NAMALWA (cell line): ENCODE measurements at regions not wholly inside any gene's neighbourhood (a gene's known extent, or its start where the extent isn't known, plus 50 kb on each side); places are given as distances from the start of the nearest gene placed in this dataset.

Source experiments
- DNase-seq: peaks from one replicate; pipeline ENCODE4 v3.0.0-alpha.2; 2015; ENCODE audit warnings: low spot score

- no peak for DNase-seq
Observed at GRCh38 chrX:149152941-149153340, 352.2 kb downstream of the IDS start.

GRCh38 chrX:149151805-149152757 lies 353.0 kb downstream of the IDS start:
- no peak for DNase-seq

- DNase-seq = no peak
Observed at GRCh38 chrX:149145845-149146285, 359.2 kb downstream of the IDS start.

- DNase-seq = no peak
Observed at GRCh38 chrX:149131774-149132173, 373.3 kb downstream of the IDS start.

DNA sequence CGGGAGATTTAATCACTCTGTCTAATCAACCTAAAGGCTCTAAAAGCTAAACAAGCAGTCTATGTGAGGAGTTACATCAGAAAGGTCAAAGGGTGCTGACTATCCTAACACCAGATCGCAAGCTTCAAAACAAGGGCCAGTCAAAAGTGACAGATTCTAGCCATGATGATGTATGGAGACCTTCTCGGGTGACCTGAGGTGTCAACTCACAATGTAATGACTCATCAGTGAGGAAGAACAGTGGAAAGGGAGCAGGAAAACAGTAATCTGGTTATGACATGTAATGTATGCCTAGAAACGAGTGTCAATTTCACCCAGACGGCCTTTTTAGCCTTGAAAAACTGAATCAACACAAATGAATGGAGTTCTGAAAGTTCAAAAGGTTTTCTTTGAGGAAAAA lies 375.3 kb downstream of the IDS start:
- DNase-seq = no peak

- DNase-seq = no peak
Observed at GRCh38 chrX:149124526-149125108, 380.5 kb downstream of the IDS start.

DNA sequence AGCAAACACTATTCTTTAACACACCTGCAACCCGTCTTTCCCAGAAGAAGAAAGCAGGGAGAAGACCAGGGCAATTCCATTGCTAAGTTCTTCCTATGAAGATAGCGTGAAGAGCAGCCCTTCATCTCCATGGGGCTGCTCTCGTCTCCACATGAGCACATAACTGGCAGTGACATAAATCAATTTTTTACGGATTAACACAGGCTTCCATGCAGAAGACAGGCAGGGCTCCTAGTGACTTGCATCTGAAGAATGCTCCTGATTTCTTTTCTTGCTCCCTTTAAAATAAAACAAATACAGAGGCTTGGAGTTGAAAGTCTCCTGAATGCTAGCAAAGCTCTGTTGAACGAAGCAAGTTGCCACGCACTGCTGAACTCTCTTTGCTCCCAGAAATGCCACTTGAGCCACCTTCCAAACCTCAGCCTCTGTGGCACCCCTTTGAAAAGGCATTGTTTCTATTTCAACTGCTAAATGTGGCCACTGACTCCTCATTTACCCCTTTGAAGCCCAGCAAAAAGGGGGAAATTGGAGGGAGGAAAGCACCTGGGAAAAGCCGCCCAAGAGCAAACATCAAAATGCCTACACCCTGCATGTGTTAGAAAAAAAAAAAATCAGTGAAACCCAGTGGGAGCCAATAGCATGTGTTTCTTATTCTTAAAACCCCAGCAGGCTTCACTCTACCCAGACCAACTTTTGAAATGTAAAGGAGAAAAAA lies 383.7 kb downstream of the IDS start:
- DNase-seq = no peak

DNA sequence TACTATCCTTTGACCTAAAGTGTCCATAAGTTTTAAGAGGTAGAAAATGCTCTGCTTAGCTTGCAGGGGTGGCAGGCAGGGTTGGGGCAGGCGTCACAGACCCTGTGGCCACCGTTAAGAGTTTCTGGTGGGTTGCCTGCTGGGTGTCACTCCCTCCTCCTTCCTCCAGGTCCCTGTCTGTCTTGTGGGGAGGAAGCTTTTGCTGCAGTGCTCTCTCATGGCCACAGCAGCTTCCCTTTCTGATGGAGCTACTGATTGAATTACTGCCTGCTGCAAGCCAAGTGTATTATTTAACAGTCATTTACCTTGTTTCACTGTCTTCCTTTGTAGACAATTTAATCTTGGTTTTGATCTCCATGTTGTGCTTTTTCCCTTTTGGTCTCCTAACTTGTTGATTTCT lies 384.6 kb downstream of the IDS start:
- DNase-seq = no peak

- no peak for DNase-seq
Observed at GRCh38 chrX:149114874-149115273, 390.2 kb downstream of the IDS start.

- no peak for DNase-seq
Observed at GRCh38 chrX:149114001-149114400, 391.1 kb downstream of the IDS start.

DNA sequence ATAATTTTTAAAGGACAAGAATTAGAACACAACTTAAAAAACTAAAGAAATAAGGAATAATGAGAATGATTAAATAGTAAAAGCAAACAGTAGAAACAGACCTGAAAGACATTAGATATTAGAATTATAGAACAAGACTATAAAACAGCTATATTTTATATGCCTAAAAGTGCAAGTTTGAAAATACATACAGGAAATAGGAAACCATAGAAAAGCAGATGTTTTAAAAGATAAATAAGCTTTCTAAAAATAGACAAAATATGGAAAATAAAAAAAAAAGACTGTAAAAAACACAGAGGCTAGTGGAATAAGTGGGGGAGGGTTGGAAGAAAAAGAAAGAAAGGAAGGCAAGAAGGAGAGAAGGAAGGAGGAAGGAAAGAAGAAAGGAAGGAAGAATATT lies 407.3 kb downstream of the IDS start:
- DNase-seq = no peak

GRCh38 chrX:149092179-149092578 lies 412.9 kb downstream of the IDS start:
- no peak for DNase-seq

DNA sequence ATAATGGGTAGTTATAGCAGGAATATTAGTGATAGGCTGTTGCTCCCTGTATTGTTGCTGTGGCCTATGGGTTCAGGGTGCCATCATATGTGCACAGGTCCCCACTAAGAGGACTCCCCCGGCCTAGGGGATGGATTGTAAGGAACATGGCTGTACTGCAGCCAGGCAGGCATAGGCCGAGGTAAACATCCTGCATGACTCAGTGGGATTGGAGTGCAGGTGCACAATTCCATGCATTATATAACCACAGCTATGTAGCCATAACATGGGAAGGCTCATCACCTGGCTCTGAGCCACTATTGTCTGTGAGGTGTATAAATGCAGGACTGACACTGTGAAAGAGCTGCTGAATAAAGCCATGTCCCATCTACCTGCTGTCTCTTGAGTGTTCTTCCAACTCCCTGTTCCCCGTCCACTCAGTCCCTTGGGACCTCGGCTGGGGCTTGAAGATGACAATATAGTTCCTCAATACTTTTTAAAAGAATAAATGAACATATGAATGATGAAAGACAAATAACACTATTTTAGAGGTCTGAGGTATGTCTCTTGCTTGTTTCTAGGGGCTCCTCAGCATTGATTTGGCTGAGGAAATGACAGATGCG lies 425.2 kb downstream of the IDS start:
- DNase-seq = no peak

GRCh38 chrX:149074398-149074797 lies 430.7 kb downstream of the IDS start:
- no peak for DNase-seq

- DNase-seq = no peak
Observed at GRCh38 chrX:149073479-149073878, 431.6 kb downstream of the IDS start.

DNA sequence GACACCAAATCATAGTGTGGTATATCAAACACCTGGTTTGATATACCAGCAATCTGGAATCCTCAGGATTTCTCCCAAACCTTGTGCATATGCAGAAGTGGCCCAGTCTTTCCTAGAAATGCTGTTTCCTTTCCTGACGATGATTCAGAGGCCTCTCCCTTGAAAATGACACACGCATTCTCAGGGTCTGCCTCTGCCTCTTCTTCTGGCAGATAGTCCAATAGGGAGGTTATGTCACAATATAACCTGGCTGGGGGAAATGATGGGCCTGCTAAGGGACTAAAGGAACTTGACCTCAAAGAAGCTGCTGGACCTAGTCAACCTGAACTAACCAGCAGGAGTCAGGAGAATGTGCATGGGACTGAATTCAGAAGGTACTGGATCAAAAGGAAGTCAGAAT lies 435.2 kb downstream of the IDS start:
- DNase-seq = no peak

DNA sequence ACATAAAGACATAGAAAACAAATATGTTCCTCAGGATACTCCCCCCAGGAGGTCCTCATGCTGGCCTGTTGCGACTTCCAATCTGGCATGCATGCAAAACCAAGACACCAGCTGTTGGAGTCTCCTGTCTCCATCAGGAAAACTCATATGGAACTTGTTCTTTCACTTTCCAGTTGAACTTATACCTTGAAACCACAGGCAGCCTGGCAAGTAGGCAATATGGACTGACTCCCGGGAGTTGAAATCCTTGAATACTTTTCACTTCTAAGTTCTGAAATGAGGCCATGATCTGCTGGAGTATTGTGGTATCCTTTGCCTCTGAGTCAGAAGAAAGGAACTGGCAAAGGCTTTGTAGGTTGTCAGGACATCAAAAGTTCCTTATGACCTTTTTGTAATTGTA lies 444.2 kb downstream of the IDS start:
- no peak for DNase-seq
